Spleen (tissue), 11 donors: ENCODE measurements at regions not wholly inside any gene's neighbourhood (a gene's known extent, or its start where the extent isn't known, plus 50 kb on each side); places are given as distances from the start of the nearest gene placed in this dataset.

Experiments
- DNase-seq: peaks from one replicate; pipeline ENCODE4 v3.0.0-alpha.2; 2020
- H3K27ac ChIP-seq, 8 donors: fragments of 200-600 bp; sonication (generic) in 7 of 8; 1 replicate in 4 of 8; 2 replicates in 4 of 8; pipeline versions ENCODE4 v1.5.0 to v1.8.0; 2016 to 2021; ENCODE audit warnings: inconsistent platforms in 4 of 8, mild to moderate bottlenecking in 4 of 8, moderate library complexity in 1 of 8
- H3K27me3 ChIP-seq, 7 donors: fragments of 200-600 bp; sonication (generic) in 6 of 7; replicated peaks in 1 of 7; 1 replicate in 4 of 7; 2 replicates in 3 of 7; pipeline versions ENCODE4 v1.5.0 to v1.8.0; 2016 to 2021; ENCODE audit warnings: inconsistent platforms in 3 of 7, mild to moderate bottlenecking in 1 of 7
- H3K36me3 ChIP-seq, 6 donors: fragments of 200-600 bp; sonication (generic) in 5 of 6; 1 replicate in 4 of 6; 2 replicates in 2 of 6; pipeline versions ENCODE4 v1.5.0 to v1.8.0; 2016 to 2021; ENCODE audit warnings: inconsistent platforms in 2 of 6
- H3K4me1 ChIP-seq, 6 donors: fragments of 200-600 bp; sonication (generic) in 5 of 6; 1 replicate in 3 of 6; 2 replicates in 3 of 6; pipeline versions ENCODE4 v1.5.0 to v1.8.0; 2016 to 2021; ENCODE audit warnings: inconsistent platforms in 3 of 6
- H3K4me3 ChIP-seq, 8 donors: fragments of 200-600 bp; sonication (generic) in 7 of 8; 1 replicate in 4 of 8; 2 replicates in 4 of 8; pipeline versions ENCODE4 v1.5.0 to v1.8.0; 2016 to 2021; ENCODE audit warnings: inconsistent platforms in 4 of 8, mild to moderate bottlenecking in 4 of 8, moderate library complexity in 2 of 8
- H3K9me3 ChIP-seq, 8 donors: fragments of 200-600 bp; sonication (generic) in 7 of 8; 1 replicate in 4 of 8; 2 replicates in 4 of 8; pipeline versions ENCODE4 v1.5.0 to v1.8.0; 2016 to 2021; ENCODE audit warnings: inconsistent platforms in 4 of 8
- CTCF ChIP-seq, 11 experiments: fragments of 200-600 bp in 7 of 11; fragments of 450-650 bp in 4 of 11; sonication (generic) in 4 of 11; IDR thresholded peaks in 8 of 11; conservative IDR thresholded peaks in 3 of 11; 1 replicate in 7 of 11; 2 replicates in 4 of 11; pipeline versions ENCODE4 v1.4.0 to v1.8.0; 2016 to 2021; ENCODE audit warnings: antibody characterized with exemption in 11 of 11, inconsistent platforms in 4 of 11, mild to moderate bottlenecking in 1 of 11
- POLR2A ChIP-seq, 3 donors: fragments of 450-650 bp; IDR thresholded peaks; one replicate each; pipeline ENCODE4 v1.5.1; 2017; ENCODE audit warnings: antibody characterized with exemption in 3 of 3, mild to moderate bottlenecking in 1 of 3
- POLR2AphosphoS5 ChIP-seq, 3 donors: sonication (generic); formaldehyde crosslinking; IDR thresholded peaks; one replicate each; pipeline ENCODE4 v1.5.1; 2017; ENCODE audit warnings: antibody characterized with exemption in 3 of 3
- WGBS, 5 donors: extraction: QIAGEN DNeasy Blood & Tissue Kit in 3 of 5; methylation state at CpG; one replicate each; pipeline versions ENCODE4 v1.1.5 to v1.1.7; 2013 to 2018; 5-methylcytosine and 5-hydroxymethylcytosine counted together
- intact Hi-C: fragments of 100-400 bp; cut with DNase I; formaldehyde crosslinking; loops from one replicate; pipeline ENCODE4 v1.15.0; 2023; ENCODE audit warnings: low total_unique reads
- donor health status: healthy with polysubstance abuse.
- donor health status: DM: no; HTN: no; CAD: no; lungs with moderate emphysema.
- donor health status: DM: no; HTN: no; CAD: no.
- donor health status: Bipolar disorder and iron deficiency.
- donor health status: healthy.
- donor health status: DM: no; HTN: no; CAD: no.
- donor health status: DM: yes; HTN: yes; CAD: no.

- H3K36me3 ChIP-seq = no peaks in the 10 kb centered on the region
- TF ChIP-seq POLR2AphosphoS5 (IDR thresholded peaks at IDR 0.05) (no peak), CTCF (IDR thresholded peaks at IDR 0.05 in 8 of 11, conservative IDR thresholded peaks at IDR 0.05 in 3 of 11) (no peak), POLR2A (IDR thresholded peaks at IDR 0.05) (no peak)
- intact Hi-C loops = no loop called here
Observed at GRCh38 chr2:67217398-67217797, 179.7 kb upstream of the ETAA1 start.

GRCh38 chr2:67218056-67218455 lies 179.1 kb upstream of the ETAA1 start:
- Histone ChIP-seq H3K36me3 (no peaks in the 10 kb centered on the region), H3K4me3 (no peak overlapping the region), H3K9me3 (peaks cover 0 to 14% (median 4%) of the 10 kb centered on the region in 8 donors), H3K27ac (no peak overlapping the region), H3K4me1 (no peaks in the 10 kb centered on the region), H3K27me3 (no peaks in the 10 kb centered on the region)
- no peak for TF ChIP-seq POLR2A (IDR thresholded peaks at IDR 0.05)
- no peak for TF ChIP-seq CTCF (IDR thresholded peaks at IDR 0.05 in 8 of 11, conservative IDR thresholded peaks at IDR 0.05 in 3 of 11)
- no peak for TF ChIP-seq POLR2AphosphoS5 (IDR thresholded peaks at IDR 0.05)
- WGBS, 5 donors = 62 to 94% (median 86%) methylated on average over 2 of the region's 2 CpGs
- DNase-seq = no peak
- intact Hi-C loops = no loop called here

More at GRCh38 chr2:67217398-67217797, 179.7 kb upstream of the ETAA1 start:
- Histone ChIP-seq H3K4me1 (no peaks in the 10 kb centered on the region), H3K4me3 (no peak overlapping the region), H3K27me3 (no peaks in the 10 kb centered on the region), H3K27ac (no peak overlapping the region), H3K9me3 (peaks cover 0 to 14% (median 4%) of the 10 kb centered on the region in 8 donors)
- DNase-seq = no peak

- TF ChIP-seq POLR2A (IDR thresholded peaks at IDR 0.05) (no peak), POLR2AphosphoS5 (IDR thresholded peaks at IDR 0.05) (no peak), CTCF (IDR thresholded peaks at IDR 0.05 in 8 of 11, conservative IDR thresholded peaks at IDR 0.05 in 3 of 11) (no peak)
- intact Hi-C loops = no loop called here
- no peak overlapping the region for H3K27ac ChIP-seq
- peaks cover 0 to 14% (median 4%) of the 10 kb centered on the region in 8 donors for H3K9me3 ChIP-seq
- H3K4me3 ChIP-seq = no peak overlapping the region
- no peaks in the 10 kb centered on the region for H3K4me1 ChIP-seq
- DNase-seq = no peak
- 55 to 78% (median 72%) methylated on average over 5 of the region's 5 CpGs for WGBS, 5 donors
- H3K27me3 ChIP-seq = no peaks in the 10 kb centered on the region
- H3K36me3 ChIP-seq = no peaks in the 10 kb centered on the region
Observed at GRCh38 chr2:67219651-67220050, 177.5 kb upstream of the ETAA1 start.

GRCh38 chr2:67221266-67221665 lies 175.9 kb upstream of the ETAA1 start:
- Histone ChIP-seq H3K27me3 (no peaks in the 10 kb centered on the region), H3K27ac (no peak overlapping the region), H3K4me1 (no peaks in the 10 kb centered on the region), H3K4me3 (no peak overlapping the region), H3K9me3 (peaks cover 0 to 14% (median 4%) of the 10 kb centered on the region in 8 donors), H3K36me3 (no peaks in the 10 kb centered on the region)
- no peak for TF ChIP-seq CTCF (IDR thresholded peaks at IDR 0.05 in 8 of 11, conservative IDR thresholded peaks at IDR 0.05 in 3 of 11)
- TF ChIP-seq POLR2A (IDR thresholded peaks at IDR 0.05) = no peak
- no peak for TF ChIP-seq POLR2AphosphoS5 (IDR thresholded peaks at IDR 0.05)
- WGBS, 5 donors = 68 to 84% (median 82%) methylated on average over 4 of the region's 4 CpGs
- no peak for DNase-seq
- intact Hi-C loops = no loop called here
